ENCODE measurements at regions not wholly inside any gene's neighbourhood (a gene's known extent, or its start where the extent isn't known, plus 50 kb on each side); places are given as distances from the start of the nearest gene placed in this dataset.

GRCh38 chrX:124764354-124764753, 418.0 kb downstream of the SH2D1A start:
- H2BK20ac ChIP-seq (ENCODE audit: low read length) = no peak overlapping the region
- no peak overlapping the region for H2BK12ac ChIP-seq (ENCODE audit: low read depth, low read length)
- no peak overlapping the region for H3K23ac ChIP-seq (ENCODE audit: insufficient read length)
- no peak overlapping the region for H3K9ac ChIP-seq (replicated peaks in 1 of 4; ENCODE audit: extremely low read depth in 1 of 4, low read depth in 3 of 4, low read length in 3 of 4)
- H2BK15ac ChIP-seq (ENCODE audit: low read length) = no peak overlapping the region
- no peak overlapping the region for H3K27ac ChIP-seq (ENCODE audit: low read depth, low read length)
- H3K27me3 ChIP-seq (replicated peaks in 1 of 4; ENCODE audit: control insufficient read depth in 3 of 4, extremely low read depth in 1 of 4, insufficient read depth in 3 of 4, low read length in 3 of 4) = no peaks in the 10 kb centered on the region
- 87% methylated on average over 1 of the region's 1 CpG; no CpG with 5 or more reads in 1 of the 2 experiments for WGBS, 2 experiments (ENCODE audit: extremely low coverage in 1 of 2, insufficient coverage in 1 of 2, insufficient read length in 1 of 2, insufficient replicate concordance in 2 of 2, low coverage in 1 of 2, low lambda C conversion rate in 2 of 2, missing lambda C conversion rate in 1 of 2)
- DNase-seq (ENCODE audit: low read depth in 1 of 2, low spot score in 2 of 2) (no peak), FAIRE-seq (no peak)
- no peak overlapping the region for H3K56ac ChIP-seq (replicated peaks; ENCODE audit: insufficient read length, low read depth, low read length)
- H2BK120ac ChIP-seq (replicated peaks; ENCODE audit: low read depth, low read length) = no peak overlapping the region
- H3K23me2 ChIP-seq (ENCODE audit: low read depth, low read length) = no peaks in the 10 kb centered on the region
- no peak overlapping the region for H2AK5ac ChIP-seq (ENCODE audit: low read depth, low read length)
- H3K18ac ChIP-seq (ENCODE audit: extremely low read depth, low read length) = no peak overlapping the region
- ChIA-PET POLR2A (ENCODE audit: partially characterized antibody) (no interaction called here), CTCF (ENCODE audit: partially characterized antibody) (no interaction called here)
- no peak overlapping the region for H2AFZ ChIP-seq (ENCODE audit: low read length)
- no peak overlapping the region for H4K5ac ChIP-seq (ENCODE audit: insufficient read length, low read depth, low read length)
- H3K4me2 ChIP-seq (ENCODE audit: insufficient read depth in 1 of 2, low read depth in 2 of 2, low read length in 2 of 2) = no peak overlapping the region
- no peaks in the 10 kb centered on the region for H3K79me1 ChIP-seq (ENCODE audit: low read depth, low read length)
- no peak overlapping the region for H3K14ac ChIP-seq (ENCODE audit: insufficient read length)
- no peaks in the 10 kb centered on the region for H3K4me1 ChIP-seq (replicated peaks in 1 of 4; ENCODE audit: control insufficient read depth in 3 of 4, insufficient read depth in 4 of 4, low read length in 3 of 4)
- H3K79me2 ChIP-seq (ENCODE audit: control insufficient read depth in 1 of 2, insufficient read depth in 2 of 2, low read length in 2 of 2) = no peaks in the 10 kb centered on the region
- no peak overlapping the region for H4K8ac ChIP-seq (ENCODE audit: extremely low read depth, insufficient read depth, low read length)
- H3K4me3 ChIP-seq (ENCODE audit: extremely low read depth in 1 of 4, insufficient read depth in 2 of 4, low read depth in 3 of 4, low read length in 4 of 4) = no peak overlapping the region
- no peaks in the 10 kb centered on the region for H3K9me3 ChIP-seq (ENCODE audit: insufficient read depth in 2 of 2, low read depth in 1 of 2, low read length in 1 of 2)
- no peaks in the 10 kb centered on the region for H3K36me3 ChIP-seq (ENCODE audit: control insufficient read depth in 2 of 4, insufficient read depth in 4 of 4, low read length in 3 of 4)
- H3K4ac ChIP-seq (replicated peaks; ENCODE audit: insufficient read length, low read depth, low read length) = no peak overlapping the region
- H4K91ac ChIP-seq (replicated peaks; ENCODE audit: insufficient read length, low read length) = no peak overlapping the region
- H4K20me1 ChIP-seq (replicated peaks in 1 of 2; ENCODE audit: control insufficient read depth in 1 of 2, insufficient read depth in 2 of 2, low read length in 2 of 2) = no peaks in the 10 kb centered on the region
- H2BK5ac ChIP-seq (ENCODE audit: low read depth, low read length) = no peak overlapping the region
- no peak for TF ChIP-seq BRCA1 (IDR thresholded peaks at IDR 0.05; ENCODE audit: low read depth, low read length)
- TF ChIP-seq TEAD4 (IDR thresholded peaks at IDR 0.05; ENCODE audit: low read depth, low read length) = no peak

All from H1 (cell line).